IgD-negative memory B cell (primary cell): ENCODE measurements at regions not wholly inside any gene's neighbourhood (a gene's known extent, or its start where the extent isn't known, plus 50 kb on each side); places are given as distances from the start of the nearest gene placed in this dataset.
"Not testable (repeated sequence)": the region's sequence is repeated elsewhere in the genome, so short reads cannot be mapped to it uniquely, and the experiment has no call there.

Experiments
- H3K27ac Mint-ChIP-seq, 3 donors: one replicate each; pipeline ENCODE4 v1.8.0; 2020 to 2022; ENCODE audit warnings: mild to moderate bottlenecking in 3 of 3, mixed read lengths in 3 of 3, moderate library complexity in 1 of 3
- H3K27me3 Mint-ChIP-seq: one replicate; pipeline ENCODE4 v1.8.0; 2021; ENCODE audit warnings: mixed read lengths
- H3K36me3 Mint-ChIP-seq: one replicate; pipeline ENCODE4 v1.8.0; 2020; ENCODE audit warnings: mild to moderate bottlenecking, mixed read lengths
- H3K4me1 Mint-ChIP-seq, 3 donors: one replicate each; pipeline ENCODE4 v1.8.0; 2020 to 2022; ENCODE audit warnings: mixed read lengths in 3 of 3, mild to moderate bottlenecking in 1 of 3
- H3K4me3 Mint-ChIP-seq, 4 donors: one replicate each; pipeline ENCODE4 v1.8.0; 2020 to 2022; ENCODE audit warnings: mild to moderate bottlenecking in 4 of 4, mixed read lengths in 4 of 4, moderate library complexity in 3 of 4
- H3K9me3 Mint-ChIP-seq, 3 donors: one replicate each; pipeline ENCODE4 v1.8.0; 2020 to 2021; ENCODE audit warnings: mixed read lengths in 3 of 3, mild to moderate bottlenecking in 1 of 3

DNA sequence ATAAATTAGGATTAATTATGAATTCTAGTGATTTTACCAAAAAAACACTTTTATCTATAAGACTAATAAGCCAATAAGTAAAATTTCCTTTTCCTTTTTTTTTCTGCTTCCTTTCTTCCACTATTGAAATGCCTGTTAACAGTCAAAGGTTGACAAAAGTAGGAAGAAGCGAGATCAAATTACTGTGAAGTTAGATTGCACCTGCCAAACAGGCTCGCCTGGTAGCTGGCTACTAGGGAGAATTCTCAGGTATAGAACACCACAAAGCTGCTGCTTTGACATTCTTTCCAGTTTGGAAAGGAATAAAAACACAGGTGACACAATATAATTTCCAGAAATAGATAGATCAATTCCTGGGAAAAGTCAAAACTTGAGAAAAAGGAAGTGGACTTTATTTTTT is 749.0 kb downstream of the NSUN3 start:
- Mint-ChIP-seq H3K27ac (no peak overlapping the region), H3K9me3 (peaks cover 2 to 7% (median 6%) of the 10 kb centered on the region in 3 donors), H3K4me1 (no peaks in the 10 kb centered on the region), H3K4me3 (no peak overlapping the region), H3K36me3 (no peaks in the 10 kb centered on the region), H3K27me3 (no peaks in the 10 kb centered on the region)

- no peaks in the 10 kb centered on the region for H3K4me1 Mint-ChIP-seq
- H3K36me3 Mint-ChIP-seq, result no peaks in the 10 kb centered on the region
- no peaks in the 10 kb centered on the region for H3K27me3 Mint-ChIP-seq
- H3K4me3 Mint-ChIP-seq, result no peak overlapping the region
- no peak overlapping the region for H3K27ac Mint-ChIP-seq
- H3K9me3 Mint-ChIP-seq, result peaks cover 0 to 3% (median 2%) of the 10 kb centered on the region in 3 donors
Measured at GRCh38 chr3:94821241-94821640, 758.4 kb downstream of the NSUN3 start.

GRCh38 chr3:94822298-94822697 is 759.4 kb downstream of the NSUN3 start:
- Mint-ChIP-seq H3K4me3 (no peak overlapping the region), H3K36me3 (no peaks in the 10 kb centered on the region), H3K27ac (no peak overlapping the region), H3K9me3 (peaks cover 0 to 2% (median 0%) of the 10 kb centered on the region in 3 donors), H3K4me1 (no peaks in the 10 kb centered on the region), H3K27me3 (no peaks in the 10 kb centered on the region)

GRCh38 chr3:94846251-94846650 is 783.4 kb downstream of the NSUN3 start:
- not testable (repeated sequence) for H3K4me3 Mint-ChIP-seq, H3K27me3 Mint-ChIP-seq

DNA sequence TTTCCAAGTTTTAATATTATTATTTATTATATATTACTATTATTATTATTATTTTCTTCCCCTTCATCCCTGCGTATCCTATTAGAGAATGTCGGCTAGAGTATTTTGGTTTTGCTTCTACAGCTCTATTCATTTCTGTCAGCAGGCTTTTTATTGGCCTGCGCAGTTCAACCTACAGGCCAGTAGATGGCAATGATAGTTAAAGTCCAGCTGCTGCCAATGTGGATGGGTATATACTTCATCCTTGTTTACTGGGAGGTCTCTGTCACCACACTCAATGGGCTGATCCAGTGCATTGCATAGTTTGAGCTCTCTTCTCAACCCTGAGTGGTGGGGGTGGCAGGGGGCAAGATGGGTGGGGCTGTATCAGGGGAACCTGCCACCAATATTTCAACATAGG is 799.8 kb downstream of the NSUN3 start:
- Mint-ChIP-seq H3K4me1 (no peaks in the 10 kb centered on the region), H3K36me3 (peaks cover 2% of the 10 kb centered on the region), H3K9me3 (peaks cover 6 to 26% (median 14%) of the 10 kb centered on the region in 3 donors), H3K27me3 (no peaks in the 10 kb centered on the region), H3K4me3 (no peak overlapping the region), H3K27ac (no peak overlapping the region)

More at GRCh38 chr3:94846251-94846650, 783.4 kb downstream of the NSUN3 start:
- H3K9me3 Mint-ChIP-seq, H3K27ac Mint-ChIP-seq, H3K36me3 Mint-ChIP-seq, H3K4me1 Mint-ChIP-seq: not testable (repeated sequence)

- no peak overlapping the region for H3K4me3 Mint-ChIP-seq
- H3K27me3 Mint-ChIP-seq, result no peaks in the 10 kb centered on the region
- no peaks in the 10 kb centered on the region for H3K4me1 Mint-ChIP-seq
- peaks cover 2% of the 10 kb centered on the region for H3K36me3 Mint-ChIP-seq
- H3K27ac Mint-ChIP-seq, result no peak overlapping the region
- peaks cover 0 to 16% (median 1%) of the 10 kb centered on the region in 3 donors for H3K9me3 Mint-ChIP-seq
Measured at GRCh38 chr3:94869059-94869547, 806.2 kb downstream of the NSUN3 start.

- peaks cover 1 to 5% (median 4%) of the 10 kb centered on the region in 3 donors for H3K9me3 Mint-ChIP-seq
- H3K4me1 Mint-ChIP-seq, result no peaks in the 10 kb centered on the region
- H3K27me3 Mint-ChIP-seq, result no peaks in the 10 kb centered on the region
Measured at GRCh38 chr3:94873751-94874150, 810.9 kb downstream of the NSUN3 start.

GRCh38 chr3:94875149-94875548 is 812.3 kb downstream of the NSUN3 start:
- no peaks in the 10 kb centered on the region for H3K36me3 Mint-ChIP-seq
- no peaks in the 10 kb centered on the region for H3K4me1 Mint-ChIP-seq
- no peak overlapping the region for H3K4me3 Mint-ChIP-seq

More at GRCh38 chr3:94873751-94874150, 810.9 kb downstream of the NSUN3 start:
- no peaks in the 10 kb centered on the region for H3K36me3 Mint-ChIP-seq
- no peak overlapping the region for H3K4me3 Mint-ChIP-seq
- no peak overlapping the region for H3K27ac Mint-ChIP-seq

DNA sequence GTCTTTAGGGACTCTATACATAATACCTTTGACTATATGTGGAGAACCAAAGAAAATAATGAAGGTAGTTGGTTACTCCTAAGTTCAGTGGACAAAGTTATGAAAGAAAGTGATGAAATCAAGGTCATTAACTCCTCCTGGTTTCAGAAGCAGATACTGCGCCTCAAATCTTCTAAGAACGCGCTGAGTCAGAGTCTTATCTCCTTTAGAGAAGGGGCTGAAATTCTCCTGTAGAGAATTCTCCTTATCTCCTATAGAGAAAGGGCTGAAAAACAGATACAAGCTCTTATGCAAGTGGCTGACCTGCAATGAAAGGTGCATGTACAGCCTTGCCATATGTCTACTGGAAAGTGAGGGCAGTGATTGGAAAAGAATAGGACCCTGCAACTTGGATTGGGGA is 824.2 kb downstream of the NSUN3 start:
- Mint-ChIP-seq H3K4me1 (no peaks in the 10 kb centered on the region), H3K36me3 (no peaks in the 10 kb centered on the region), H3K4me3 (no peak overlapping the region)

More at GRCh38 chr3:94875149-94875548, 812.3 kb downstream of the NSUN3 start:
- H3K9me3 Mint-ChIP-seq, result peaks cover 1 to 5% (median 4%) of the 10 kb centered on the region in 3 donors
- no peaks in the 10 kb centered on the region for H3K27me3 Mint-ChIP-seq
- H3K27ac Mint-ChIP-seq, result no peak overlapping the region

DNA sequence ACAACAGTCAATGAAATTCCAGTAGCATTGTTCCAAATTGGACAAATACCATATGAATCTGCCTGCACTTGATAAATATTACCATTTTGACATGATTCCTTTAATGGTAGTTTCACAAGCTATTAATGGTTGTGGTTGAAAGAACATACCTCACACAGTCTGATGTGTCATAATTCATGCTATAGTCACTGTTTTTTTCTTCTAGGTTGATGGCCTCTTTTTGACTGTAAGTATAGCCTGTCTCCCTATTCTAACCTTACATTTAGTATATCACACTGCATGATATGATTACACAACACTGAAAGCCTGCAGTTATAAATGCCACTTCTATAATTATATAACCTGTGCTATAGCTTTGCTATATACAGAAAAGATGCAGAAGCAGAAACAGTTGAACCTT is 834.1 kb downstream of the NSUN3 start:
- Mint-ChIP-seq H3K36me3 (no peaks in the 10 kb centered on the region), H3K4me3 (no peak overlapping the region), H3K27me3 (no peaks in the 10 kb centered on the region), H3K27ac (no peak overlapping the region), H3K9me3 (peaks cover 0 to 17% (median 4%) of the 10 kb centered on the region in 3 donors), H3K4me1 (no peaks in the 10 kb centered on the region)

More for the DNA sequence above, 824.2 kb downstream of the NSUN3 start:
- H3K27ac Mint-ChIP-seq, result no peak overlapping the region
- H3K9me3 Mint-ChIP-seq, result peaks cover 0 to 5% (median 2%) of the 10 kb centered on the region in 3 donors
- no peaks in the 10 kb centered on the region for H3K27me3 Mint-ChIP-seq

GRCh38 chr3:94904156-94904674 is 841.4 kb downstream of the NSUN3 start:
- Mint-ChIP-seq H3K9me3 (peaks cover 0 to 6% (median 2%) of the 10 kb centered on the region in 3 donors), H3K27ac (no peak overlapping the region)

GRCh38 chr3:94909726-94910125 is 846.9 kb downstream of the NSUN3 start:
- Mint-ChIP-seq H3K27me3 (no peaks in the 10 kb centered on the region), H3K9me3 (peaks cover 0 to 4% (median 2%) of the 10 kb centered on the region in 3 donors), H3K27ac (no peak overlapping the region), H3K4me3 (no peak overlapping the region), H3K36me3 (no peaks in the 10 kb centered on the region), H3K4me1 (no peaks in the 10 kb centered on the region)

More at GRCh38 chr3:94904156-94904674, 841.4 kb downstream of the NSUN3 start:
- H3K4me3 Mint-ChIP-seq, result peak overlapping the region in 1 of 4 donors; percentile 38
- H3K36me3 Mint-ChIP-seq, result peaks cover 1% of the 10 kb centered on the region
- H3K4me1 Mint-ChIP-seq, result no peaks in the 10 kb centered on the region
- H3K27me3 Mint-ChIP-seq, result no peaks in the 10 kb centered on the region

GRCh38 chr3:94912656-94913055 is 849.8 kb downstream of the NSUN3 start:
- no peak overlapping the region for H3K4me3 Mint-ChIP-seq
- H3K4me1 Mint-ChIP-seq, result no peaks in the 10 kb centered on the region
- no peaks in the 10 kb centered on the region for H3K27me3 Mint-ChIP-seq
- no peaks in the 10 kb centered on the region for H3K36me3 Mint-ChIP-seq
- peaks cover 0 to 4% (median 3%) of the 10 kb centered on the region in 3 donors for H3K9me3 Mint-ChIP-seq
- H3K27ac Mint-ChIP-seq, result no peak overlapping the region

- Mint-ChIP-seq H3K9me3 (peaks cover 1 to 9% (median 6%) of the 10 kb centered on the region in 3 donors), H3K4me1 (no peaks in the 10 kb centered on the region), H3K36me3 (no peaks in the 10 kb centered on the region), H3K27me3 (no peaks in the 10 kb centered on the region), H3K4me3 (no peak overlapping the region), H3K27ac (no peak overlapping the region)
Measured at GRCh38 chr3:94927175-94927574, 864.3 kb downstream of the NSUN3 start.

DNA sequence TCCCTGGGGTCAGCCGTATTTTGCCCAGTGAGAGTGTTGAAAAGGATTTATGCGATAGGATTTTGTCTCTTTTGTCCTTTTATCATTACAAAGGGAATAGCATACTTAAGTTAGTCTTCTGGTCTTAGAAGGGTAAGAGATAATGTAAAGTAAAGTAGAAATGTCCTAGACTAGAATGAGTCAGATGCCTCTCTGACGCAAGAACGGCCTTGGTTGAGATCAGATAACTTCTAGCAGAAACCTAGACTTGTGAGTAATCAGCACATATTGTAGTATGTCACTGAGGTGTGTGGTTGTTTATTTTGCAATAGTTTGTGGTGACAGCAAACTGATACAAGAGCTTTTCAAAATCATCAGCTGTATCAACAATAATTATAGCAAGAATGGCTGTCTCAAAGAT is 866.1 kb downstream of the NSUN3 start:
- no peaks in the 10 kb centered on the region for H3K27me3 Mint-ChIP-seq
- H3K9me3 Mint-ChIP-seq, result peaks cover 1 to 9% (median 6%) of the 10 kb centered on the region in 3 donors
- no peaks in the 10 kb centered on the region for H3K36me3 Mint-ChIP-seq
- peak overlapping the region in 1 of 3 donors; percentile 76 for H3K27ac Mint-ChIP-seq
- H3K4me3 Mint-ChIP-seq, result no peak overlapping the region
- H3K4me1 Mint-ChIP-seq, result no peaks in the 10 kb centered on the region
